SK-N-SH treated with all-trans-retinoic acid at 6 μM for 48 hours (cell line): ENCODE measurements at regions not wholly inside any gene's neighbourhood (a gene's known extent, or its start where the extent isn't known, plus 50 kb on each side); places are given as distances from the start of the nearest gene placed in this dataset.

Experiments used
- ARNTL ChIP-seq: fragments of 450-650 bp; formaldehyde crosslinking; IDR thresholded peaks from 2 replicates; pipeline ENCODE4 v1.5.0; 2020; ENCODE audit warnings: low read depth, mild to moderate bottlenecking, moderate library complexity, borderline replicate concordance
- BACH2 ChIP-seq: fragments of 250-450 bp; sonication (Bioruptor Pico); IDR thresholded peaks from 2 replicates; pipeline ENCODE4 v1.9.0; 2021; ENCODE audit warnings: mild to moderate bottlenecking, borderline replicate concordance
- CREB5 ChIP-seq: fragments of 250-450 bp; sonication (Bioruptor Pico); IDR thresholded peaks from 2 replicates; pipeline ENCODE4 v1.5.1; 2020; ENCODE audit warnings: low read depth, mild to moderate bottlenecking, moderate library complexity
- ESRRG ChIP-seq: fragments of 250-450 bp; sonication (Bioruptor Pico); IDR thresholded peaks from 2 replicates; pipeline ENCODE4 v1.6.1; 2021; ENCODE audit warnings: mild to moderate bottlenecking
- PATZ1 ChIP-seq: fragments of 250-450 bp; sonication (Bioruptor Pico); IDR thresholded peaks from 2 replicates; pipeline ENCODE4 v1.8.0; 2020; ENCODE audit warnings: mild to moderate bottlenecking, moderate library complexity, borderline replicate concordance
- SNAI2 ChIP-seq: fragments of 250-450 bp; sonication (Bioruptor Pico); IDR thresholded peaks from 2 replicates; pipeline ENCODE4 v1.5.0; 2020; ENCODE audit warnings: mild to moderate bottlenecking, moderate library complexity
- TOX ChIP-seq: fragments of 250-450 bp; sonication (Bioruptor Pico); IDR thresholded peaks from 2 replicates; pipeline ENCODE4 v1.8.0; 2021; ENCODE audit warnings: mild to moderate bottlenecking, moderate library complexity, borderline replicate concordance
- TSHZ2 ChIP-seq: fragments of 250-450 bp; sonication (Bioruptor Pico); IDR thresholded peaks from 2 replicates; pipeline ENCODE4 v1.5.0; 2020; ENCODE audit warnings: mild to moderate bottlenecking, moderate library complexity
- ZFP30 ChIP-seq: fragments of 450-650 bp; formaldehyde crosslinking; IDR thresholded peaks from 2 replicates; pipeline ENCODE4 v1.5.0; 2022; ENCODE audit warnings: mild to moderate bottlenecking, moderate library complexity
- ZNF565 ChIP-seq: fragments of 450-650 bp; formaldehyde crosslinking; conservative IDR thresholded peaks from 2 replicates; pipeline ENCODE4 v1.5.0; 2020; ENCODE audit warnings: low read depth, mild to moderate bottlenecking, moderate library complexity
- ZNF8 ChIP-seq: fragments of 450-650 bp; formaldehyde crosslinking; IDR thresholded peaks from 2 replicates; pipeline ENCODE4 v1.5.0; 2020; ENCODE audit warnings: mild to moderate bottlenecking, moderate library complexity

GRCh38 chr20:24770628-24771541, 178.2 kb upstream of the CST7 start:
- TF ChIP-seq SNAI2 (CRISPR knock-in tag) (no peak), PATZ1 (CRISPR knock-in tag) (no peak), CREB5 (CRISPR knock-in tag) (no peak), BACH2 (CRISPR knock-in tag) (no peak), ZFP30 (no peak), ESRRG (CRISPR knock-in tag) (no peak), ARNTL (CRISPR knock-in tag) (no peak), TOX (CRISPR knock-in tag) (no peak), ZNF8 (CRISPR knock-in tag) (no peak), TSHZ2 (CRISPR knock-in tag) (no peak), ZNF565 (CRISPR knock-in tag) (no peak)
